Activated CD4-positive, alpha-beta T cell treated with anti-CD3 and anti-CD28 coated beads, Interleukin-2, amount 50 U/mL, for 16 hours (primary cell): ENCODE measurements at regions not wholly inside any gene's neighbourhood (a gene's known extent, or its start where the extent isn't known, plus 50 kb on each side); places are given as distances from the start of the nearest gene placed in this dataset.
"Not testable (repeated sequence)": the region's sequence is repeated elsewhere in the genome, so short reads cannot be mapped to it uniquely, and the experiment has no call there.

Experiments
- DNase-seq: peaks from one replicate; pipeline ENCODE4 v3.0.0-alpha.2; 2020

DNA sequence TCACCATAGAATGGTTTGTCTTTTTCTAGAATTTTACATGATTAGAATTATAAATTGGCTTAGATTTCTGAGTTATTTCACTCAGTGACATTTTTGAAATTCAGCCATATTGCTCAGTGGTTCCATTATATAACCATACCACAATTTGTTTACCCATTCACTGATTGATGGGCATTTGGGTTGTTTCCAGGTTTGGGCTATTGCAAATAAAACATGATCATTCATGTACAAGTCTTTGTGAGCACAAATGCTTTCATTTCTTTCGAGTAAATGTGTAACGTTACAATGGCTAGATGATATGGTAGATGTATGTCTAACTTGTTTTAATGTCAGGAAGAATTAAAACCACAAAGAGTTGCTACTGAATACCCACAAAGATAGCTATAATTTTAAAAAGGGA, 279.9 kb upstream of the TARS1 start:
- DNase-seq, result no peak

DNA sequence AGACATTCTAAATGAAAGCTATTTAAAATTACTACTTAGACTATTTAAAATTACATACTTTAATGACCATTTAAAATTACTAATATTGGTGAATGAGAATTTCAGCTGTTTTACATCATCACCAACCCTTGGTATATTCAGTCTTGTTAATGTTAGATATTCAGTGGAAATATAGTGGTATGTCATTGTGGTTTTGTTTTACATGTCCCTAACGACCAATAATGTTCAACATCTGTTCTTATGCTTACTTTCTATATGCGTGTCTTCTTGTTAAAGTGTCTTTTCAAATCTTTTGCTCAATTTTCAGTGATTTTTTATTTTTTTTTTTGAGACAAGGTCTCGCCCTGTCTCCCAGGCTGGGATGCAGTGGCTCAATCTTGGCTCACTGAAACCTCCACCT, 279.3 kb upstream of the TARS1 start:
- no peak for DNase-seq

DNA sequence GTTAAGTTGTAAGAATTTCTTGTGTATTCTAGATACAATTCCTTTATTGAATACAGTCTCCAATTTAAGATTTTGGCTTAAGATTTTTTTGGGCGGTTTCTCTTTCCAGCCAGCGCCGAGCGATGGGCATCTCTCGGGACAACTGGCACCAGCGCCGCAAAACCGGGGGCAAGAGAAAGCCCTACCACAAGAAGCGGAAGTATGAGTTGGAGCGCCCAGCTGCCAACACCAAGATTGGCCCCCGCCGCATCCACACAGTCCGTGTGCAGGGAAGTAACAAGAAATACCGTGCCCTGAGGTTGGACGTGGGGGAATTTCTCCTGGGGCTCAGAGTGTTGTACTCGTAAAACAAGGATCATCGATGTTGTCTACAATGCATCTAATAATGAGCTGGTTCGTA, 278.7 kb upstream of the TARS1 start:
- DNase-seq, result no peak

DNA sequence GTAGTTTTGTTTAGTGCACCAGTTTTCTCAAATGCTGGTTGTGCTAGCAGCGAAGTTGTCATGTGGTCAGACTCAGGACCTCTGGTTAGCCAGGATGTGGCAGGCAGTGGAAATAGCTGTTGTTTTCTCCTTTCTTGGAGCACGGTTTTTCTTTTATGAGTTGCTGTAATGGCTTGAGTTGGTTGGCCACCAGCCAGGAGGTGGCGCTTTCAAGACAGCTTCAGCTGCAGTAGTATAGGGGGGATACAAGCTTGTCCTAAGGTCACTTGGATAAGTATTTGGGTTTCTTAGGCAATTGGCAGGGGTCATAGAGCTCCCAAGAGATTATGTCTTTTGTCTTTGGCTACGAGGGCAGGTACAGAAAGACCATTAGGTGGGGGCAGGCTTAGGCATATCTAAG, 274.2 kb upstream of the TARS1 start:
- no peak for DNase-seq

DNA sequence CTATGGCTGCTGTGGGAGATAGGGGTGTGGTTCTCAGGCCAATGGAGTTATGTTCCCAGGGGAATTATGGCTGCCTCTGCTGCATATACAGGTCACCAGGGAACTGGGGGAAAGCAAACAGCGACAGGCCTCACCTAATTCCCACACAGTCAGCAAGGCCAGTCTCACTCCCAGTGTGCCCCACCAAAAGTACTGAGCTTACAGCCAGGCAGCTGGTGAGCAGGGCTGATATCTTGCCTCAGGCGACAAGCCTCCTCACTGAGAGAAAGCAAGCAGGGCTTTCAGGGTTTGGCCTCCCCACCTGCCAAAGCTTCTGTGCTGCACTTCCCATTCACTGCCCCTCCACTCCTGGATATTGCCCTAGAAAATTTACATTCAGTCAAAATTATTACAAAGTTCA, 273.8 kb upstream of the TARS1 start:
- no peak for DNase-seq

DNA sequence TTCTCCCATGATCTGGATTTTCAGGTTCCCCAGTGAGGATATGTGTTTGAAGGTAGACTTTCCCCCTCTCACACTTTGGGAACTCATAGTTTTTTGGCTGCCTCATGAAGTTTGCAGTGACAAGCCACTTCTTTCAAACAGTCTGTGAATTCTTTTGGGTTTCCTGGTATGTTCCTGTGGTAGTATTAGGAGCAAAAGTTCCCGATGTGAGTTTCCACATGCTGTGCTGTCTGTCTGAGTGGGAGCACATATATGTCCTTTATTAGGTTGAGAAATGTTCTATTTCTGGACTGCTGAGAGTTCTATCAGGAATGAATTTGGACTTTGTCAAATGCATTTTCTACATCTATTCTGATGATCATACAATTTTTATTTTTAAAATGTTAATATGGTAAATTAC, 273.2 kb upstream of the TARS1 start:
- DNase-seq, result no peak

DNA sequence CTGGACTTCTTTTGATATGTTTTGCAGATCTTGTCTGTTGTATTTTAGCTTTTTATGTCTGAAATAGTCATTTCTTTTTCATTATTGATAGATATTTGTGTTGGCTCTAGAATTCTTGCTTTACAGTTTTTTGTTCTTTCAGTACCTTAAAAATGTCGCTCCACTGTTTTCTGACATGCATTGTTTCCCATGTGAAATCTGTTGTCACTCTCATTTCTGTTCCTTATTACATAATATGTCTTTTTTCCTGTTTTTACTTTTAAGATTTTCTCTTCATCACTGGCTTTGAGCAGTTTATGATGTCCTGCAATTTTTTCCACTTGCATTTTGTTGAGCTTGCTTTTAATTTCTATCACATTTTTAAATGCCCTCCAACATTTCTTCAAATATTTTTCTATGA, 270.4 kb upstream of the TARS1 start:
- no peak for DNase-seq

DNA sequence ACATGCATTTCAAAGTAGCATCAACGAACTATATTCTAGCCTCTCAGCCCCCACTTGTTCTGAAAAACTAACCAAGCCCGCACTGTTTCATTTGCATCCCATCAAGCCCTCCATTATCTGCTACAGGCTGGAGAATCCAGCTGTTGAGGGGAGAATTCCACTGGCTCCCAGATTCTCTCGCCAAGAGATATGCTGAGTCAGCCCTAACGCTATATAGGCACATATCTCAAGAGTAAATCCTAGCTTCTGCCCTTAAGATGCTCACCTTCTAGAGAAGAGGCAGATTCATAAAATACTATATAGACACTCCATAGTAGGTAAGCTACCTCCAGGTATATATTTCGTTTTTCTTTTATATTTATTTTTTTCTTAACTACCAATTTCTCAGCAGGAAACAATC, 266.4 kb upstream of the TARS1 start:
- no peak for DNase-seq

DNA sequence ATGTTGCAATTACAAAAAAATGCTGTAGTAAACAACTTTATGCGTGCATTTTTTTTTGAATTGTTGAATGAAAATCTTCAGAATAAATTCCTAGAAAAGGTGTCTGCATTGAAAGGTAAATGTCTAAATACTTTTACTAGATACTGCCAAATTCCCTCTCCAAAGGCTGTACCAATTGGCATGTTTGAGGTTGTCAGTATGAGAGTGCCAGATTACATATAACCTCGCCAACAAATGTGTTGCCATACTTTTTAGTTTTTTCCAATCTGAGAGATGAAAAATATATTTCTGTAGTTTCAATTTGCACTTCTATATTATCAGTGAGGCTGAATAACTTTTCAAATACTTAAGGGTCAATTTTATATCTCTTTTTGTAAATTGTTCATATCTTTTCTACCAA, 261.5 kb upstream of the TARS1 start:
- DNase-seq, result no peak

DNA sequence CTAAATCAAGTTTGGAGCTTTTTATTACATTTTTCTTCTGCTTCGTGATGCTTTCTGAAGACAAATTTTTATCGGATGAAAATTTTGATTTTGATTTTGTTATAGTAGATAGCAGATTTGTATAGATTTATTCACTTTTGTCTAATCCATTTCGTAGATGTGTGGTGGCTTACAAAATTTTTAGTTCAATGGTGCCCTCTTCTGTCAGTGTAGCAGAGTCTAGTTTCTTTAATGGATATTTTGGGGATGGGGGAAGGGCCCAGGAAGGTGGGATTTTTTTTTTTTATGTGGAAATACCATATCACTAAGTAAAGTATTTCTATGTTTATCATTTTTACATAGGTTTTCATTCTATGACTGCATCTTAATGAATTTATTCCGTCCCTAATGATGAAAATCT, 259.9 kb upstream of the TARS1 start:
- DNase-seq, result no peak

DNA sequence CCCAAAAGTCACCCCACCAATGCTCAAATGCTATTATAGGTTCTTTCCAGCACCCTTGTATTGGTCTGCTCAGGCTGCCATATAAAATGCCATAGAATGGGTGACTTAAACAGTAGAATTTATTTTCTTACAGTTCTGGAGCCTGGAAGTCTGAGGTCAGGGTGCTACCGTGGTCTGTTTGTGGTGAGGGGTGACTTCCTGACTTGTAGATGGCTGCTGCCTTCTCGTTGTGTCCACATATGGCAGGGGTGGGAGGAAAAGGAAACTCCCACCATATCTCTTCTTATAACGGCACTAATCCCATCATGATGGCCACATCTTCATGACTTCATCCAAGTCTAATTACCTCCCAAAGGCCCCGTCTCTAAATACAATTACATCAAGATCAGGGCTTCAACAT, 257.8 kb upstream of the TARS1 start:
- no peak for DNase-seq

DNA sequence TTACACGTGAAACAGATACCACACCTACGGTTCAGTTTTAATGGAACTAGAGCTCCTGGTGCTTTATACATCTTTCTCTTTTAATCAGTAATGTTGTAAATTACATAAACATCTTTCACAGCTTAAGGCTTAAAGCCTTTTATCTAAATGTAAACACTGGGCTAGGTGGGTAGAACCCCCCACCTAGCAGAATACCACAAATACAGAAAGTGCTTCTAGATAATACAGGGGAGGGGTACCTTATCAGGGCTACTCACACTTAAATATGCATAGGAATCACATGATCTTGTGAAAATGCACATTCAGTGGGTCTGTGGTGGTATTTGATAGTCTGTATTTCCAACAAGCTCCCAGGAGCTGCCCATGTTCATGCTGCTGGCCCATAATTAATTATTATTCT, 256.4 kb upstream of the TARS1 start:
- no peak for DNase-seq

DNA sequence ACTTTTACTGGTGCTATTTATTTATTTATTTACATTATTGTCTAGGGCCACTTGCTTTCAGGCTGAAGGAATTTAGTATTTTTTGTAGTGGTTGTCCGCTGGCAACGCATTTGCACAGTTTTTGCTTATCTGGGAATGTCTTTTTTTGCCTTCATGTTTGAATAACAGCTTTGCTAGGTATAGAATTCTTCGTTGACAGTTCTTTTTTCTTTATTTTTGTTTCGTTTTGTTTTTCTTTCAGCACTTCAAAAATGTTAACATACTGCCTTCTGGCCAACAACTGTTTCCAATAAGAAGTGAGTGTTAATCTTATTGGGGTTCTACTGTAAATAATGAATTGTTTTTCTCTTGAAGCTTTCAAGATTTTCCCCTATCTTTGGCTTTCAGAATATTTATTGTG, 252.7 kb upstream of the TARS1 start:
- no peak for DNase-seq

DNA sequence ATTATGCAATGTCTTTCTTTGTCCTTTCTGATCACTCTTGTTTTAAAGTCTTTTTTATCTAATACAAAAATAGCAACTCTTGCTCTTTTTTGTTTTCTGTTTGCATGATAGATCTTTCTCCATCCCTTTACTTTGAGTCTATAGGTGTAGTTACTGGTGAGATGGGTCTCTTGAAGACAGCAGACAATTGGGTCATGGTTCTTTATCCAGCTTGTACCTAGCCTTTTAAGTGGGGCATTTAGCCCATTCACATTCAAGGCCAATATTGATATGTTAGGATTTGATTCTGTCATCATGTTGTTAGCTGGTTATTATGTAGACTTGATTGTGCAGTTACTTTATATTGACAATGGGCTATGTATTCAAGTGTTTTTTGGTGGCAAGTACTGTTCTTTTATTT, 245.9 kb upstream of the TARS1 start:
- DNase-seq, result no peak

DNA sequence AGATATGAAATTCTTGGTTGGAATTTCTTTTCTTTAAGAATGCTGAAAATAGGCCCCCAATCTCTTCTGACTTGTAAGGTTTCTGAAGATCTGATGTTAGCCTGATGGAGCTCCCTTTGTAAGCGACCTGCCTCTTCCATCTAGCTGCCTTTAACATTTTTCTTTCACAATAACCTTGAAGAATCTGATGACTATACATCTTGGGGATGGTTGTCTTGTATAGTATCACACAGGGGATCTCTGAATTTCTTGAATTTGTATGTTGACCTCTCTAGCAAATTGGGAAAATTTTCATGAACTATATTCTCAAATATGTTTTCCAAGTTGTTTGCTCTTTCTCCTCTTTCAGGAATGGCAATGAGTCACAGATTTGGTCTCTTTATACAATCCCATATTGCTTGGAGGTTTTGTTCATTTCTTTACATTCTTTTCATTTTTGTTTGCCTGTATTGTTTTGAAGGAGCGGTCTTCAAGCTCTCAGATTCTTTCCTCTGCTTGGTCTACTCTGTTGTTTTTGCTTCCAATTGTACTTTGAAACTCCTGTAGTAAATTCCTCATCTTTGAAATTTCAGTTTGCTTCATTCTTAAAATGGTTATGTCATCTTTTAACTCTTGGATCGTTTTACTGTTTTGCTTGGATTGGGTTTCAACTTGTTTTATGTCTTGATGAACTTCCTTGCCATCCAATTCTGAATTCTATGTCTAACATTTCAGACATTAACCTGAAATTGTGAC, 245.2 kb upstream of the TARS1 start:
- no peak for DNase-seq

DNA sequence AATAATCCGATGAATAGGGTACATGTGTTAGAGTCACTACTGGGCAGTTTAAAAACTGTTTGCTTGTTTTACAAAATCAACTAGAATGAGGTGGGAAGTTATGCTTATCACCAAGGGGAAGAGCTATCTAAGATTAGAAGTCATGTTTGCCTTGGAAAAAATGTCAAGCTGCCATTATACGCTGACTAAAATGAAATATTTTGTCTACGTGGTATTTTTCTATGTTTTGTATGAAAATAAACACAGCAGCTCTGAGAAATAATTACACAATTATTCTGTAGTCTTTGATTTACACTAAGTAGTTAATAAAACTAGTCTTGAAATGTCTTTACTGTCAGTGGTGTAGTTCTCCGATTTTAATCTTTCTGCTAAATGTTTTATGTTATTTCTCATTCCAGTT, 241.9 kb upstream of the TARS1 start:
- no peak for DNase-seq

DNA sequence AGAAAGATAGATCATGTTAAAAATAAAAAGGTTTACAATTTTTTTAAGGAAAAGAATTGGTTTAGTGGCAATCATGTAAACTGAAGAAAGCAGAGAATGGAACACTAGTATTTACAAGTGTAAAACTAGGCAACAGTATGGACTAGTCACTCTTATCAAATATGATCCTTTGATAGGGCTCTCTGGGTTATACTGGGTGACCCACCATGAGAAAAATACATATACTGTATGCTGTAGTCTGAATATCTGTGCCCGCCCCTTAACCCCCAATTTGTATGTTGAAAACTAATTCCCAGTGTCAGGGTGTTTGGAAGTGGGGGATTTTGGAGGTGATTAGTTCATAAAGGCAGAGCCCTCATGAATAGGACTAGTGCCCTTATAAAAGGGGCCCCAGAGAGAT, 236.8 kb upstream of the TARS1 start:
- DNase-seq, result no peak

DNA sequence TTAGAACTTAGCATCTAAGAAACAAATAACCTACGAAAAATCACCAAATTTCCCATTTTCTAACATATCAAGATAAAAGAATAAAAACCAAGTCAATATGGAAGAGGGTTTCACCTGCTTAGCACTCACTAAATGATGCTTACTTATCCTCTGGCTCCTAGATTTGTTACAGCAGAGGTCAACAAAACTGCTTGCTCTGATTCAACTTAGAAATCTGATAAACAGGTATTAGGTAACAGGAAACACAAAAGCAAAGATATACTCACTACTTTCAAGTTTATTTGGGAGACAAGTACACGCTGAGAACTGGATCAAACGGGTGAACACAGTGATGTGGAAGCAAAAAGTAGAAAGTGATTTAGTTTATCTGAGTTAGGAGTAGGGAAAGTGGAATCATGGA, 235.7 kb upstream of the TARS1 start:
- DNase-seq, result no peak

DNA sequence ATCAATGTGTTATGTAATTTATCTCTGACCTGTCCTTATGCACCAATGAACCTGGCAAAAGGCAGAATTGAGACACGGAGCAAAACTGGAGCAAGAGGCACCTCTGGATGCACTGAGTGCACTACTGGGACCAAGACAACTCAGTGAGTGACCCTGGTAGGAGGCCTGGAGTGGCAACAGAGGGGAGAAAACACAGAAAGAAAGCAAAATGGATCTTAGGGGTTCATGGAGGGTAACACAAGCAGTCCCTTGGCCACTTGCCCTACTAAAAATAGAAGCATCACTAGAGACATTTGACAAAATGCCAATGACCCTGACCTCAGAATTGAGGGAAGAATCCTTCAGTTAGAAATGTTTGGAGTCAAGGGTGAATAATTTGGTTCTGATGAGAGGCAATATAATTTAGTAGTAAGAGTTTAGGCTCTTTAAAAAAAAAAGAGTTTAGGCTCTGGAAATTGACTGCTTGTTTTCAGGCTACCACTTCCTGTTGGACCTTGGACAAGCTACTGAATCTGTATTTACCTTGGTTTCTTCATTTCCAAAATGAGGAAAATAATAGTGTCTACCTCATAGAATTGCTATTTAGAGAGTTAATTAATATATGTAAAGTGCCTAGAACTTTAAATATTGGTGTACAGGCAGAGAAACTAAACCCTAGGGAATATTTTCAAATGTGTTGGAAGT, 234.9 kb upstream of the TARS1 start:
- no peak for DNase-seq

DNA sequence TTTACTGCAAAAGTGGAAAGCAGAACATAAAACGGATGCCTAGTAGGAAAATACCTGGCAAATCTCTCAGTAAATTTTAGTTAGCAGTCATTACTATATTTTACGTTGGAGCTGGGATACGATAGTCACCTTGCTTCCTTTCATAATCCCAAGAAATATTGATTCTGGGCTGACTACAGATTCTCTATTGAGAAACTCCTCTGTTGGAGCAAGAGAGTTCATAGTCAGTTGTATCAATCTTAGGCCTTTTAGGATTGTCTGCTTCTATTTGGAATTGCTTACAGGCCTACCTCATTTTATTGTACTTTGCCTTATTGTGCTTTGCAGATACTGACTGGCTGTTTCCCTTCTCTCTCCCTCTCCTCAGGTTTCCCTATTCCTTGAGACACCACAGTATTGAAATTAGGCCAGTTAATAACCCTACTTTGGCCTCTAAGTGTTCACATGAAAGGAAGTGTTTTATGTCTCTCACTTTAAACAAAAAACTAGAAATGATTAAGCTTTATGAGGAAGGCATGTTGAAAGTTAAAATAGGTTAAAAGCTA, 233.7 kb upstream of the TARS1 start:
- no peak for DNase-seq

DNA sequence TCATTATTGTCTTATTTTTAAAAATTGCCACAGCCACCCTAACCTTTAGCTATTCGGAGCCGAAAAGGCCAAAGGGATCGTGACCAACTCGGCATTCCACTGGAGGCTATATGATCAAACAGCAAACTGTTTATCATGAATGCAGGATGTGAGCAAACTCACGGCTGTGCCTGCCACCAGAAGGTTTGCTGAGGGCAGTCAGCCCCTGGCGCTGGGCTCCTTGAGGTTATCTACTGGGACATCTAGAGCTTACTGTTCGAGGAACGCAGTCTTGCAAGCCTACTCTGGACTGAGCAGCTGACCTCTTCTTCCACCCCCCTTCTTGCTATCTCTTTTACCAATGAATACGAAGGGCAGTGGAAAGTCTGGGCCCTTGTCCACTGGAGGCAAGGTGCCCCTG, 231.5 kb upstream of the TARS1 start:
- no peak for DNase-seq

DNA sequence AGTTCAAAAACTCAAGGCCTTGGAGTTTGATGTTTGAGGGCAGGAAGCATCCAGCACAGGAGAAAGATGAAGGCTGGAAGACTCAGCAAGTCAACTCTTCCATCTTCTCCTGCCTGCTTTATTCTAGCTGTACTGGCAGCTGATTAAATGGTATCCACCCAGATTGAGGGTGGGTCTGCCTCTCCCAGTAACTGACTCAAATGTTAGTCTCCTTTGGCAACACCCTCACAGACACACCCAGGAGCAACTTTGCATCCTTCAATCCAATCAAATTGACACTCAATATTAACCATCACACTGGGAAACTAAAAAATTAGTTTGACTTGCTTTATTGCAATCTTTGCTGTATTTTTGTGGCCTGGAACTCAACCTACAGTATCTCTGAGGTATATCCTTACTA, 230.5 kb upstream of the TARS1 start:
- not testable (repeated sequence) for DNase-seq

DNA sequence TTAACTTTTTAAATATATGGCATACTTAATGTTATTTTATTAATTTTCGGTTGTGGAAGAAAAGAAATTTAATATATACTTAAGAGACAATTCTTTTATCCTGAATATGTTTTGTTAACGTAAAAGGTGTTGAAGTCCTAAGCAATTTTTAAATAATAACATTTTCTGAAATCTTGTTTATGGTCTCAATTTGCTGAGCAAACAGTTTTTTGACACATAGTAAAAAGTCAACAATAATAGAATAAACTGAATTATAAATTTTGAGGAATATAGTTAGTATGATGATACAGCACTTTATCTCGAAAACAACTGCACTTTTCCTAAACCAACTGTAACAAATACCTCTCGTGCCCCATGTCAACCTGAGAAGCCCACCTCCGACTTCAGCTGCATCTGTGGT, 229.8 kb upstream of the TARS1 start:
- DNase-seq, result no peak

DNA sequence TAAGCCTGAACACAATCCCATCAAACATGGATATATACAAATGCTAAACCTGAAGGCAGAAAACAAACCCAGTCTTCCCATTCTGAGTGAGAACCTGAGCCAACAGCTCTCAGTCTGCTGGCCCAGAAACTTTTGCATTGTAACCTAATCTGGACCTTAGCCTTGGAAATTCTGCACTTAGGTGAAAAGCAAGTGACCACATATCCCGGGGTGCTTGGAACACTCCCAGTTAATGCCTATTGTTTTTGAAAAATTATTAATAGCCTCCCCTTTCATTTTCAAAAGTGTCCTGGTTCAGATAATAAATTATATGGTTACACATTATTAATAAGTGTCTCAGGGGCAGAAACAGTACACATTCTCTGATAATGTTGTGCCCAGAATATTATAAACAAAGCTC, 228.3 kb upstream of the TARS1 start:
- no peak for DNase-seq

DNA sequence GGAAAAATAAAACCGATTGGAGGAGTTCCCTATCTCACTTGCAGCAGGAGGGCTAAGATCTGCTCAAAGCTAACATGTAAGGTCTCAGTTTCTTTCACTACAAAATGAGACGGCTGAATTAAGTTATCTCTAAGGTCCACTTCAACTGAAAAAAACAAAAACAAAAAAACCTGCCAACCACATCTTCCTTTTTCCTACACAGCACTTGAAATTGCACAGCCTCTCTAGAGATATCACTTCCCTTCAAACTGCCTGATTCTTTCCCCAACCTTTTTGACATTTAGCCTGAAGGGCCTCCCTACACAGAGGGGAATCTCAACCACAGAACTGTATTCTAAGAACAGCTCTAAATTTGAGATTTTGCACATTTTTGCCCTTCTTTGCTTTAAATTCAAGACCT, 227.9 kb upstream of the TARS1 start:
- no peak for DNase-seq
